Endodermal cell (in vitro differentiated cells): ENCODE measurements at regions not wholly inside any gene's neighbourhood (a gene's known extent, or its start where the extent isn't known, plus 50 kb on each side); places are given as distances from the start of the nearest gene placed in this dataset.

ENCODE experiments used
- DNase-seq: peaks from one replicate; pipeline ENCODE4 v3.0.0-alpha.2; 2017
- H3K27ac ChIP-seq: 2 replicates; pipeline ENCODE4 v1.5.1; 2013; ENCODE audit warnings: mild to moderate bottlenecking, low read depth, low read length, moderate library complexity
- H3K27me3 ChIP-seq: 2 replicates; pipeline ENCODE4 v1.6.1; 2013; ENCODE audit warnings: mild to moderate bottlenecking, low read length, moderate library complexity; ENCODE audit not compliant: insufficient read depth, control insufficient read depth, poor library complexity, severe bottlenecking
- H3K36me3 ChIP-seq: 2 replicates; pipeline ENCODE4 v1.7.0; 2013; ENCODE audit warnings: mild to moderate bottlenecking, low read length, moderate library complexity; ENCODE audit not compliant: control insufficient read depth, insufficient read depth
- H3K4me1 ChIP-seq: one replicate; pipeline ENCODE4 v1.7.0; 2013; ENCODE audit warnings: low read length; ENCODE audit not compliant: control insufficient read depth, insufficient read depth
- H3K4me3 ChIP-seq: 2 replicates; pipeline ENCODE4 v1.5.1; 2013; ENCODE audit warnings: mild to moderate bottlenecking, low read length, moderate library complexity
- H3K9ac ChIP-seq: 2 replicates; pipeline ENCODE4 v1.6.1; 2013; ENCODE audit warnings: mild to moderate bottlenecking, low read length, moderate library complexity; ENCODE audit not compliant: poor library complexity, severe bottlenecking; ENCODE audit errors: extremely low read depth
- H3K9me3 ChIP-seq: 2 replicates; pipeline ENCODE4 v1.6.1; 2013; ENCODE audit warnings: mild to moderate bottlenecking, low read length, moderate library complexity; ENCODE audit not compliant: control insufficient read depth
- H3K27ac Mint-ChIP-seq: 2 replicates; pipeline ENCODE4 v1.8.0; 2020; ENCODE audit warnings: mixed read lengths
- H3K27me3 Mint-ChIP-seq: 2 replicates; pipeline ENCODE4 v1.8.0; 2021; ENCODE audit warnings: mild to moderate bottlenecking, mixed read lengths; ENCODE audit not compliant: insufficient read depth
- H3K36me3 Mint-ChIP-seq: 2 replicates; pipeline ENCODE4 v1.8.0; 2020; ENCODE audit warnings: low read depth, mixed read lengths
- H3K4me1 Mint-ChIP-seq: 2 replicates; pipeline ENCODE4 v1.8.0; 2020; ENCODE audit warnings: mixed read lengths
- H3K4me3 Mint-ChIP-seq: 2 replicates; pipeline ENCODE4 v1.8.0; 2020; ENCODE audit warnings: mild to moderate bottlenecking, moderate library complexity, mixed read lengths
- H3K9me3 Mint-ChIP-seq: 2 replicates; pipeline ENCODE4 v1.8.0; 2020; ENCODE audit warnings: mild to moderate bottlenecking, mixed read lengths
- CTCF ChIP-seq: fragments of 200-600 bp; sonication (generic); conservative IDR thresholded peaks from 2 replicates; pipeline ENCODE4 v1.5.0; 2021; ENCODE audit warnings: antibody characterized with exemption, mild to moderate bottlenecking
- WGBS, 2 experiments: methylation state at CpG; one replicate each; pipeline versions ENCODE4 v1.1.5 to v1.1.7; 2013; ENCODE audit warnings: missing lambda C conversion rate in 2 of 2, mixed read lengths in 1 of 2; ENCODE audit not compliant: insufficient coverage in 1 of 2, insufficient read length in 1 of 2; 5-methylcytosine and 5-hydroxymethylcytosine counted together

GRCh38 chr6:14957355-14958059 is 288.4 kb upstream of the JARID2 start:
- H3K4me3 Mint-ChIP-seq = no peak overlapping the region
- TF ChIP-seq CTCF = no peak
- no peak overlapping the region for H3K27ac ChIP-seq
- no peaks in the 10 kb centered on the region for H3K27me3 ChIP-seq
- no peaks in the 10 kb centered on the region for H3K4me1 ChIP-seq
- no peak for DNase-seq
- no peak overlapping the region for H3K4me3 ChIP-seq
- peaks cover 7% of the 10 kb centered on the region for H3K9me3 Mint-ChIP-seq
- peaks cover 5% of the 10 kb centered on the region for H3K9me3 ChIP-seq
- WGBS, 2 experiments = 87 to 100% methylated on average over 3 to 7 of the region's 7 CpGs
- peaks cover 2% of the 10 kb centered on the region for H3K36me3 Mint-ChIP-seq
- H3K9ac ChIP-seq = no peak overlapping the region
- no peaks in the 10 kb centered on the region for H3K4me1 Mint-ChIP-seq
- H3K27me3 Mint-ChIP-seq = no peaks in the 10 kb centered on the region
- H3K27ac Mint-ChIP-seq = no peak overlapping the region
- no peaks in the 10 kb centered on the region for H3K36me3 ChIP-seq

- Histone ChIP-seq H3K9me3 (peaks cover 5% of the 10 kb centered on the region), H3K36me3 (no peaks in the 10 kb centered on the region), H3K4me1 (no peaks in the 10 kb centered on the region), H3K9ac (no peak overlapping the region), H3K27me3 (no peaks in the 10 kb centered on the region), H3K27ac (no peak overlapping the region), H3K4me3 (no peak overlapping the region)
- peaks cover 2% of the 10 kb centered on the region for H3K36me3 Mint-ChIP-seq
- no peak for TF ChIP-seq CTCF
- no peak overlapping the region for H3K4me3 Mint-ChIP-seq
- no peaks in the 10 kb centered on the region for H3K27me3 Mint-ChIP-seq
- no peak for DNase-seq
- peaks cover 7% of the 10 kb centered on the region for H3K9me3 Mint-ChIP-seq
- H3K27ac Mint-ChIP-seq = no peak overlapping the region
- peaks cover under 1% of the 10 kb centered on the region for H3K4me1 Mint-ChIP-seq
- 76 to 91% methylated on average over 2 to 6 of the region's 6 CpGs for WGBS, 2 experiments
Measured at GRCh38 chr6:14959324-14959885, 286.5 kb upstream of the JARID2 start.

- Mint-ChIP-seq H3K9me3 (peaks cover 4% of the 10 kb centered on the region), H3K27me3 (no peaks in the 10 kb centered on the region), H3K4me1 (peaks cover 23% of the 10 kb centered on the region), H3K27ac (no peak overlapping the region), H3K36me3 (peaks cover 2% of the 10 kb centered on the region), H3K4me3 (no peak overlapping the region)
- H3K36me3 ChIP-seq = no peaks in the 10 kb centered on the region
- H3K9ac ChIP-seq = no peak overlapping the region
- peaks cover 9% of the 10 kb centered on the region for H3K4me1 ChIP-seq
- H3K4me3 ChIP-seq = no peak overlapping the region
- no peak for TF ChIP-seq CTCF
- 81 to 90% methylated on average over 4 to 11 of the region's 11 CpGs for WGBS, 2 experiments
- peak overlapping the region; percentile 10 for H3K27ac ChIP-seq
- peaks cover 5% of the 10 kb centered on the region for H3K9me3 ChIP-seq
- no peaks in the 10 kb centered on the region for H3K27me3 ChIP-seq
- DNase-seq = peak; percentile 58
Measured at GRCh38 chr6:14964556-14965270, 281.2 kb upstream of the JARID2 start.
